GM12865 (cell line): ENCODE measurements at regions not wholly inside any gene's neighbourhood (a gene's known extent, or its start where the extent isn't known, plus 50 kb on each side); places are given as distances from the start of the nearest gene placed in this dataset.

Experiments used
- DNase-seq: peaks from one replicate; pipeline ENCODE4 v3.0.0; 2010; ENCODE audit warnings: low read depth
- H3K4me3 ChIP-seq: 2 replicates; pipeline ENCODE4 v1.5.1; 2011; ENCODE audit warnings: mild to moderate bottlenecking, low read depth, low read length, control low read depth
- TF ChIP-seq, protein P1 (sequence below): IDR thresholded peaks from 2 replicates; pipeline ENCODE4 v1.5.1; 2011; ENCODE audit warnings: low read length, control low read depth, low read depth, inconsistent platforms; ENCODE audit not compliant: insufficient read depth; ENCODE audit errors: missing control alignments

DNA sequence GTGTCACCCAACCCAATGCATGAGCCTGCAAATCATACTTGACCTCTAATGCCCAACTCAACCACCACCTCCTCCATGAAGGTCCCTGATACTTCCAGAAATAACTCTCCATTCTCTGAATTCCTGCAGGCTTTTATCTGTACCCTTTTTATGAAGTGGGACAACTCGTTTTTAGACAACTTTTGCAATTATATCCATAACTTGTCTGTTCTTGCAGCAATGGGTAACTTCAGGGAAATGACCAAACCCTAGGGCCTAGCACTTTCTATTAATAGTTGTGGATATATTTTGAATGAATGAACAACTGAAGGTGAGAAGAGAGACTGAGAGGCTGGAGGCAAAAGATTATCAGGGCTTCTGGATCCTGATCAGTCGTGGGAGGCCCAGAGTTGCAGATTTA lies 236.6 kb upstream of the MOCS1 start:
- no peak for DNase-seq
- TF ChIP-seq, protein P1, sequence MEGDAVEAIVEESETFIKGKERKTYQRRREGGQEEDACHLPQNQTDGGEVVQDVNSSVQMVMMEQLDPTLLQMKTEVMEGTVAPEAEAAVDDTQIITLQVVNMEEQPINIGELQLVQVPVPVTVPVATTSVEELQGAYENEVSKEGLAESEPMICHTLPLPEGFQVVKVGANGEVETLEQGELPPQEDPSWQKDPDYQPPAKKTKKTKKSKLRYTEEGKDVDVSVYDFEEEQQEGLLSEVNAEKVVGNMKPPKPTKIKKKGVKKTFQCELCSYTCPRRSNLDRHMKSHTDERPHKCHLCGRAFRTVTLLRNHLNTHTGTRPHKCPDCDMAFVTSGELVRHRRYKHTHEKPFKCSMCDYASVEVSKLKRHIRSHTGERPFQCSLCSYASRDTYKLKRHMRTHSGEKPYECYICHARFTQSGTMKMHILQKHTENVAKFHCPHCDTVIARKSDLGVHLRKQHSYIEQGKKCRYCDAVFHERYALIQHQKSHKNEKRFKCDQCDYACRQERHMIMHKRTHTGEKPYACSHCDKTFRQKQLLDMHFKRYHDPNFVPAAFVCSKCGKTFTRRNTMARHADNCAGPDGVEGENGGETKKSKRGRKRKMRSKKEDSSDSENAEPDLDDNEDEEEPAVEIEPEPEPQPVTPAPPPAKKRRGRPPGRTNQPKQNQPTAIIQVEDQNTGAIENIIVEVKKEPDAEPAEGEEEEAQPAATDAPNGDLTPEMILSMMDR: no peak
- no peak overlapping the region for H3K4me3 ChIP-seq

GRCh38 chr6:40169878-40170277 lies 235.6 kb upstream of the MOCS1 start:
- DNase-seq: no peak
- TF ChIP-seq, protein P1: no peak
- H3K4me3 ChIP-seq: no peak overlapping the region

DNA sequence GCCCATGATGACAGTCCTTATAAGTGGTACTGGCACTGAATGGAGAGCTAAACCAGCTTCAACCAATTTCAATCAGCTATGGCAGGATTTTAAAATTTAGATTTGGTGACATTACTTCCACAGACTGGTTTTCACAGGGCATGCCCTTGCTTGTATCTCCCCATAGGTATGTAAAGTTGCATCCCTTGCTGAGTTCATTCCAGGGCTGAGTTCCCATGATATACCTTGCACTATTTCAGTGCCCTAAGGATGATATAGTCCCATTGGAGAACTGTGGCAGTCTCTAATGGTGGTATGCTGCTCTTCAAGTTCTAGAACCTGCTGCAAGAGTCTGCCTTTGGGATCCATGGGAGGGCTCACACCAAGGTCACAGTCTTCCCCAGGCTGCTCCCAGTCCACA lies 232.7 kb upstream of the MOCS1 start:
- no peak for DNase-seq
- TF ChIP-seq, protein P1: no peak
- H3K4me3 ChIP-seq: no peak overlapping the region

DNA sequence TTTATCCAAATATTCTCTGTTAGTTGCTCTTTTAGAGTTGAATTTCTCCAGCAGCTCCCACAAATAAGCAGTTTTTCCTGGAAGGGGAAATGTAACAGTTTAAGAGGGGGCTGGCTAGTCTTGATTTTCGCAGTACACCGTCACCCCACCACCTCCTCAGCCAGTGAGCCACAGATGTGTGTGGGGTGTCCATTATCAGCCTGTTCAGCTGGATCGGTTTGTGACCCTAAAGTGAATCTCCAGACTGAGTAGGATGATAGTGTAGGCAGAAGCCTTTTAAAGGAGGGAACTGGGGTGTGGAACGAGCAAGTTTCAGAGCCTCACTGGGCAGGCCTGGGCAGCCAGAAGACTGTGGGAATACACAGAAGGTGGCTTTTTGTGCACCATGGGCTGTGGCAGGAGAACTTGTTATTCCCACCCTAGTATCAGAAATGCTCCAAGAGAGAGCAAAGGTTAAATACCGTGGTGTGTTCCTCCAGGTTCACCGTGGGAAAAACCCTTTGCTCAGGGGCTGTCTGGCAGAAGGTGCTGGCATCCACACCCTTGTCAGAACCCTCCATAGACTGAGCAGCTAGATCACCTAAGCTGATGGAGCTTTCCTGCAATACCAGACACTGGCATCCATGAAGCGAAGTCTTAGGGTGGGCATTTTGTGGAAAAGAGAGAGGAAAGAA lies 230.9 kb upstream of the MOCS1 start:
- TF ChIP-seq, protein P1: no peak
- no peak overlapping the region for H3K4me3 ChIP-seq
- DNase-seq: no peak

DNA sequence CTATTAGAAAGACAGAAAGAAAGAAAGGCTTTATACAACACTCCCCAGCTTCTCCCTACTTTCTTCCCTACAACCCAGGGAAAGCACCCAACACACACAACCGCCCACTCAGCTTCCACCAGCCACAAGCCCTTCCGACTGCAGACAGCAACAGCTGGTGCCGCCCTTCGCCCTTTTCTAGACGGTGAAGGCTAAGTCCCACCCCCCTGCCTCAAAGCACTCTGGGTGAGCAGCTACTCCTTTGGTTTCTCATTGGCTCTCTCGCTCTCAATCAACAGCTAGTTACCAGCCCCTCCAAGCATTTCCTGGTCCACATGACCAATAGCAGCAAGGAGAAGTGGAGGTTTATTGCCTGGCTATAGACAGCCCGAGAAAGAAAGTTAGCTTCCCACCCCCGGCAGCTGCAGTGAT lies 230.1 kb upstream of the MOCS1 start:
- TF ChIP-seq, protein P1: no peak
- DNase-seq: no peak
- no peak overlapping the region for H3K4me3 ChIP-seq

DNA sequence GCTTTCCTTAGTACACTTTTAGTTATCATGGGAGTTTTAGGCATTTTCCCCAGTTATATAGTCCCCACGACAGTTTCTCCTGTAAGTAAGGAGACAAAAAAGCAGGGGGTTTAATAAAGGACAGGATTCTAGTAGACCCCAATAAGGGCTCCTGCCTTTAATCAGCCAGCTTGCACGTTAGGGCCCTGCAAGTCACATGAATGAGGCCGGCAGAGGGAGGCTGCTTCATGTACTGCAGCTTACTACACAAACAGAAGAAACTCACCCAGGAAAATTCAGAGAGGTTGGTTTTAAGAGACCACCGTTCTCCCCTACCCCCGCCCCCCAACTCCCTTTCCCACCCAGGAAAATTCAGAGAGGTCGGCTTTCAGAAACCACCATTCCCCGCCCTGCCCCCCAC lies 229.7 kb upstream of the MOCS1 start:
- H3K4me3 ChIP-seq: no peak overlapping the region
- TF ChIP-seq, protein P1: no peak
- no peak for DNase-seq

DNA sequence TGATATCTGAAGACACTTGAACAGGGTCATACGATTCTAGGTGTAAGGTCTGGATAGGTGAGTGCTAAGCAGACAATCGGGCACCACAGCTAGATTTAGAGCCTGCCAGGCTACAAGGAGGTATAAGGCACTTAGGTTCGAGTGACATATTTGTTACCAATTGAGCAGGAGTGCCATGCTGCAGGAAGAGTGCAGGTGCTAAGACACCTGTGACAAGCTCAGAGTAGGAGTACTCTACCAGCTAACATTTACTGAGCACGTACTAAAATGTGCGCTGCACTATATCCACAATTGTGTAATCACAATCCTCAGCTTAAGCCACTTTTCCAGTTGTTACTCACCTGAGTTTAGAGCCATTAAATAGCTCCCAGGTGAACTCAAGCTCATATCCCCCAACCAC lies 227.8 kb upstream of the MOCS1 start:
- DNase-seq: no peak

More for the DNA sequence above, 227.8 kb upstream of the MOCS1 start:
- no peak overlapping the region for H3K4me3 ChIP-seq
- TF ChIP-seq, protein P1: no peak
